HCT116 (cell line): ENCODE measurements at regions not wholly inside any gene's neighbourhood (a gene's known extent, or its start where the extent isn't known, plus 50 kb on each side); places are given as distances from the start of the nearest gene placed in this dataset.

Source experiments
- CBX3 ChIP-seq: IDR thresholded peaks from 2 replicates; pipeline ENCODE4 v1.6.1; 2012; ENCODE audit warnings: low read depth
- CEBPB ChIP-seq: IDR thresholded peaks from 2 replicates; pipeline ENCODE4 v1.6.1; 2012; ENCODE audit warnings: low read depth
- FOSL1 ChIP-seq: IDR thresholded peaks from 2 replicates; pipeline ENCODE4 v1.6.1; 2012; ENCODE audit warnings: low read depth
- POLR2A ChIP-seq: IDR thresholded peaks from 2 replicates; pipeline ENCODE4 v1.7.0; 2011; ENCODE audit warnings: borderline replicate concordance; ENCODE audit not compliant: insufficient read depth, insufficient read length; ENCODE audit errors: extremely low read depth
- TF ChIP-seq, protein P1 (sequence below), 3 experiments: fragments of 200-600 bp in 1 of 3; sonication (generic) in 1 of 3; IDR thresholded peaks in 2 of 3; conservative IDR thresholded peaks in 1 of 3; 2 replicates each; pipeline ENCODE4 v1.5.1; 2012 to 2017; ENCODE audit warnings: low read depth in 2 of 3, low read length in 2 of 3, antibody characterized with exemption in 1 of 3, borderline replicate concordance in 1 of 3, control low read depth in 1 of 3, mild to moderate bottlenecking in 1 of 3, mixed read lengths in 1 of 3, mixed run types in 1 of 3, moderate library complexity in 1 of 3; ENCODE audit not compliant: insufficient read depth in 1 of 3
- TF ChIP-seq, protein P2 (sequence below): IDR thresholded peaks from 2 replicates; pipeline ENCODE4 v1.6.1; 2012

DNA sequence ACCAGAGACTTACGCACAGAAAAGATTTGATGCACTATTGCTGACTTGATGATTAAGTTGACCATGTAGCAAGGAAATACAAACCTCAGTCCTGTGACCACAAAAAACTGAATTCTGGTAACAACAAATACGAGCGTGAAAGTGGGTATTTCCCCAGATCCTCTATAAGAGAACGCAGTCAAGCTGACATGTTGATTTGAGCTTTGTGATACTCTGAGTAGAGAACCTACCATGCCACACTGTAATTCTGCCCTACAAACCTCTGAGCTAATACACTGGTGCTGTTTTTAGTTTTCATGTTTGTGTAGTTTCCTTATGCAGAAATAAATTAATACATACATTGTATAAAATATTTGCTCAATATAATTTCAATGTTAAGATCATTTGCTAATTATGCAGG lies 565.6 kb upstream of the EPHA5 start:
- TF ChIP-seq, protein P1, sequence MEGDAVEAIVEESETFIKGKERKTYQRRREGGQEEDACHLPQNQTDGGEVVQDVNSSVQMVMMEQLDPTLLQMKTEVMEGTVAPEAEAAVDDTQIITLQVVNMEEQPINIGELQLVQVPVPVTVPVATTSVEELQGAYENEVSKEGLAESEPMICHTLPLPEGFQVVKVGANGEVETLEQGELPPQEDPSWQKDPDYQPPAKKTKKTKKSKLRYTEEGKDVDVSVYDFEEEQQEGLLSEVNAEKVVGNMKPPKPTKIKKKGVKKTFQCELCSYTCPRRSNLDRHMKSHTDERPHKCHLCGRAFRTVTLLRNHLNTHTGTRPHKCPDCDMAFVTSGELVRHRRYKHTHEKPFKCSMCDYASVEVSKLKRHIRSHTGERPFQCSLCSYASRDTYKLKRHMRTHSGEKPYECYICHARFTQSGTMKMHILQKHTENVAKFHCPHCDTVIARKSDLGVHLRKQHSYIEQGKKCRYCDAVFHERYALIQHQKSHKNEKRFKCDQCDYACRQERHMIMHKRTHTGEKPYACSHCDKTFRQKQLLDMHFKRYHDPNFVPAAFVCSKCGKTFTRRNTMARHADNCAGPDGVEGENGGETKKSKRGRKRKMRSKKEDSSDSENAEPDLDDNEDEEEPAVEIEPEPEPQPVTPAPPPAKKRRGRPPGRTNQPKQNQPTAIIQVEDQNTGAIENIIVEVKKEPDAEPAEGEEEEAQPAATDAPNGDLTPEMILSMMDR (IDR thresholded peaks at IDR 0.05 in 2 of 3, conservative IDR thresholded peaks at IDR 0.05 in 1 of 3; ENCODE audit: borderline replicate concordance in 1 of 3, insufficient read depth in 1 of 3, low read depth in 2 of 3, low read length in 2 of 3) = no peak
- TF ChIP-seq FOSL1 = no peak
- TF ChIP-seq, protein P2, sequence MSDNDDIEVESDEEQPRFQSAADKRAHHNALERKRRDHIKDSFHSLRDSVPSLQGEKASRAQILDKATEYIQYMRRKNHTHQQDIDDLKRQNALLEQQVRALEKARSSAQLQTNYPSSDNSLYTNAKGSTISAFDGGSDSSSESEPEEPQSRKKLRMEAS = no peak
- TF ChIP-seq POLR2A = no peak
- no peak for TF ChIP-seq CEBPB
- no peak for TF ChIP-seq CBX3
